ENCODE measurements at regions not wholly inside any gene's neighbourhood (a gene's known extent, or its start where the extent isn't known, plus 50 kb on each side); places are given as distances from the start of the nearest gene placed in this dataset.

- H3K9me2 ChIP-seq (replicated peaks; ENCODE audit: low read length): no peaks in the 10 kb centered on the region
- no peaks in the 10 kb centered on the region for H4K20me1 ChIP-seq (ENCODE audit: low read length)
- TF ChIP-seq, protein P1, sequence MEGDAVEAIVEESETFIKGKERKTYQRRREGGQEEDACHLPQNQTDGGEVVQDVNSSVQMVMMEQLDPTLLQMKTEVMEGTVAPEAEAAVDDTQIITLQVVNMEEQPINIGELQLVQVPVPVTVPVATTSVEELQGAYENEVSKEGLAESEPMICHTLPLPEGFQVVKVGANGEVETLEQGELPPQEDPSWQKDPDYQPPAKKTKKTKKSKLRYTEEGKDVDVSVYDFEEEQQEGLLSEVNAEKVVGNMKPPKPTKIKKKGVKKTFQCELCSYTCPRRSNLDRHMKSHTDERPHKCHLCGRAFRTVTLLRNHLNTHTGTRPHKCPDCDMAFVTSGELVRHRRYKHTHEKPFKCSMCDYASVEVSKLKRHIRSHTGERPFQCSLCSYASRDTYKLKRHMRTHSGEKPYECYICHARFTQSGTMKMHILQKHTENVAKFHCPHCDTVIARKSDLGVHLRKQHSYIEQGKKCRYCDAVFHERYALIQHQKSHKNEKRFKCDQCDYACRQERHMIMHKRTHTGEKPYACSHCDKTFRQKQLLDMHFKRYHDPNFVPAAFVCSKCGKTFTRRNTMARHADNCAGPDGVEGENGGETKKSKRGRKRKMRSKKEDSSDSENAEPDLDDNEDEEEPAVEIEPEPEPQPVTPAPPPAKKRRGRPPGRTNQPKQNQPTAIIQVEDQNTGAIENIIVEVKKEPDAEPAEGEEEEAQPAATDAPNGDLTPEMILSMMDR (conservative IDR thresholded peaks at IDR 0.05; ENCODE audit: low read depth, low read length): no peak
- TF ChIP-seq EZH2 (IDR thresholded peaks at IDR 0.05; ENCODE audit: low read length, unreplicated experiment) (no peak), EZH2phosphoT487 (IDR thresholded peaks at IDR 0.05; ENCODE audit: borderline replicate concordance, low read length) (no peak)
- H3K9ac ChIP-seq (ENCODE audit: low read length): no peak overlapping the region
- H3K4me1 ChIP-seq (ENCODE audit: insufficient read depth, low read length): no peaks in the 10 kb centered on the region
- no TSS peak for BruUV-seq (replicated peaks)
- no peaks in the 10 kb centered on the region for H3K27me3 ChIP-seq (ENCODE audit: low read length)
- DNase-seq (no peak), ATAC-seq (no peak)
- H3K36me3 ChIP-seq (ENCODE audit: low read depth, low read length): no peaks in the 10 kb centered on the region
- H3K27ac ChIP-seq (ENCODE audit: low read length): no peak overlapping the region
- H3K79me2 ChIP-seq (ENCODE audit: low read length): no peaks in the 10 kb centered on the region
- H3K4me3 ChIP-seq (ENCODE audit: low read length): no peak overlapping the region
- no peaks in the 10 kb centered on the region for H3F3A ChIP-seq (ENCODE audit: low read length, unreplicated experiment)
- H2AFZ ChIP-seq (ENCODE audit: low read length): no peak overlapping the region
- intact Hi-C loops (cut with micrococcal nuclease): no loop called here
- H3K4me2 ChIP-seq (ENCODE audit: low read length): no peak overlapping the region
- ChIA-PET POLR2A (ENCODE audit: unreplicated experiment) (no interaction called here), CTCF (no interaction called here)
- no peaks in the 10 kb centered on the region for H3K9me3 ChIP-seq (ENCODE audit: low read length)
Measured at GRCh38 chrX:96094616-96095015, 590.0 kb upstream of the DIAPH2 start.

- BruUV-seq (replicated peaks): no TSS peak
- H3K27ac ChIP-seq (ENCODE audit: low read length): no peak overlapping the region
- no peaks in the 10 kb centered on the region for H3K79me2 ChIP-seq (ENCODE audit: low read length)
- CTCF ChIA-PET: no interaction called here
- no peak overlapping the region for H2AFZ ChIP-seq (ENCODE audit: low read length)
- no peaks in the 10 kb centered on the region for H4K20me1 ChIP-seq (ENCODE audit: low read length)
- H3F3A ChIP-seq (ENCODE audit: low read length, unreplicated experiment): no peaks in the 10 kb centered on the region
- H3K27me3 ChIP-seq (ENCODE audit: low read length): no peaks in the 10 kb centered on the region
- H3K9me2 ChIP-seq (replicated peaks; ENCODE audit: low read length): no peaks in the 10 kb centered on the region
- ATAC-seq: no peak
- H3K4me1 ChIP-seq (ENCODE audit: insufficient read depth, low read length): no peaks in the 10 kb centered on the region
- no peak for DNase-seq
- no peak overlapping the region for H3K9ac ChIP-seq (ENCODE audit: low read length)
- H3K4me3 ChIP-seq (ENCODE audit: low read length): no peak overlapping the region
- POLR2A ChIA-PET (ENCODE audit: unreplicated experiment): no interaction called here
- no peaks in the 10 kb centered on the region for H3K9me3 ChIP-seq (ENCODE audit: low read length)
- intact Hi-C loops (cut with micrococcal nuclease): no loop called here
- H3K36me3 ChIP-seq (ENCODE audit: low read depth, low read length): no peaks in the 10 kb centered on the region
- TF ChIP-seq EZH2phosphoT487 (IDR thresholded peaks at IDR 0.05; ENCODE audit: borderline replicate concordance, low read length): no peak
- TF ChIP-seq, protein P1 (conservative IDR thresholded peaks at IDR 0.05; ENCODE audit: low read depth, low read length): no peak
- TF ChIP-seq EZH2 (IDR thresholded peaks at IDR 0.05; ENCODE audit: low read length, unreplicated experiment): no peak
- H3K4me2 ChIP-seq (ENCODE audit: low read length): no peak overlapping the region
Measured at GRCh38 chrX:96098471-96098870, 586.2 kb upstream of the DIAPH2 start.

GRCh38 chrX:96102997-96103396 is 581.6 kb upstream of the DIAPH2 start:
- Histone ChIP-seq H3K4me1 (ENCODE audit: insufficient read depth, low read length) (no peaks in the 10 kb centered on the region; the same call in 1 of the 2 replicates), H3K27me3 (ENCODE audit: low read length) (no peaks in the 10 kb centered on the region), H3K36me3 (ENCODE audit: low read depth, low read length) (no peaks in the 10 kb centered on the region), H3K79me2 (ENCODE audit: low read length) (no peaks in the 10 kb centered on the region), H3K4me3 (ENCODE audit: low read length) (no peak overlapping the region), H3K9me3 (ENCODE audit: low read length) (no peaks in the 10 kb centered on the region), H3K27ac (ENCODE audit: low read length) (no peak overlapping the region), H4K20me1 (ENCODE audit: low read length) (no peaks in the 10 kb centered on the region), H3K9ac (ENCODE audit: low read length) (no peak overlapping the region), H3K9me2 (replicated peaks; ENCODE audit: low read length) (no peaks in the 10 kb centered on the region), H2AFZ (ENCODE audit: low read length) (no peak overlapping the region), H3F3A (ENCODE audit: low read length, unreplicated experiment) (no peaks in the 10 kb centered on the region), H3K4me2 (ENCODE audit: low read length) (no peak overlapping the region)
- POLR2A ChIA-PET (ENCODE audit: unreplicated experiment): no interaction called here
- intact Hi-C loops (cut with micrococcal nuclease): no loop called here
- BruUV-seq (replicated peaks): no TSS peak
- TF ChIP-seq EZH2 (IDR thresholded peaks at IDR 0.05; ENCODE audit: low read length, unreplicated experiment) (no peak), EZH2phosphoT487 (IDR thresholded peaks at IDR 0.05; ENCODE audit: borderline replicate concordance, low read length) (no peak)
- TF ChIP-seq, protein P1 (conservative IDR thresholded peaks at IDR 0.05; ENCODE audit: low read depth, low read length): no peak
- ATAC-seq: no peak
- CTCF ChIA-PET: no interaction called here
- DNase-seq: no peak
